AG04450 (cell line): ENCODE measurements at regions not wholly inside any gene's neighbourhood (a gene's known extent, or its start where the extent isn't known, plus 50 kb on each side); places are given as distances from the start of the nearest gene placed in this dataset.

Source experiments
- CTCF ChIA-PET: fragments of 300-600, 350-600 bp; formaldehyde crosslinking; extraction: SDS; loops from one replicate; lab custom pipeline; 2022; ENCODE audit warnings: antibody characterized with exemption, inconsistent platforms; lab: Charles Lee
- POLR2A ChIA-PET: fragments of 350-600 bp; formaldehyde crosslinking; extraction: SDS; loops from one replicate; lab custom pipeline; 2021; ENCODE audit warnings: antibody characterized with exemption, inconsistent platforms; lab: Yijun Ruan, JAX
- DNase-seq: peaks from one replicate; pipeline ENCODE4 v3.0.0-alpha.2; 2011; ENCODE audit warnings: low read depth, low spot score
- H3K27ac ChIP-seq: one replicate; pipeline ENCODE4 v1.5.1; 2012; ENCODE audit warnings: low read depth, low read length, control low read depth
- H3K27me3 ChIP-seq: one replicate; pipeline ENCODE4 v1.6.0; 2012; ENCODE audit warnings: low read length; ENCODE audit not compliant: control insufficient read depth, insufficient read depth
- H3K4me3 ChIP-seq: 2 replicates; pipeline ENCODE4 v1.5.1; 2011; ENCODE audit warnings: mild to moderate bottlenecking, low read depth, low read length, control low read depth
- H3K9me3 ChIP-seq: 2 replicates; pipeline ENCODE4 v1.5.1; 2012; ENCODE audit warnings: low read length; ENCODE audit not compliant: control insufficient read depth, insufficient read depth
- CTCF ChIP-seq: IDR thresholded peaks from 2 replicates; pipeline ENCODE4 v1.5.1; 2011; ENCODE audit warnings: low read depth, low read length, control low read depth, inconsistent platforms

- Histone ChIP-seq H3K27ac (no peak overlapping the region), H3K9me3 (no peaks in the 10 kb centered on the region), H3K27me3 (no peaks in the 10 kb centered on the region), H3K4me3 (no peak overlapping the region)
- no peak for TF ChIP-seq CTCF
- ChIA-PET CTCF (no interaction called here), POLR2A (no interaction called here)
- no peak for DNase-seq
These were observed 465.0 kb downstream of the DMRTA1 start for GRCh38 chr9:22911632-22912031.

- Histone ChIP-seq H3K27ac (no peak overlapping the region), H3K27me3 (no peaks in the 10 kb centered on the region), H3K9me3 (no peaks in the 10 kb centered on the region), H3K4me3 (no peak overlapping the region)
- POLR2A ChIA-PET: interaction anchor here (0.6 kb wide), 1 partner anchor 117 kb away, joined by 12 read pairs; no protein-coding TSS in a partner anchor
- no peak for DNase-seq
- TF ChIP-seq CTCF: no peak
- CTCF ChIA-PET: no interaction called here
These were observed 466.4 kb downstream of the DMRTA1 start for GRCh38 chr9:22913026-22913425.

GRCh38 chr9:22913518-22913917 is 466.9 kb downstream of the DMRTA1 start:
- no peak for TF ChIP-seq CTCF
- ChIA-PET CTCF (no interaction called here), POLR2A (no interaction called here)
- no peak for DNase-seq
- H3K4me3 ChIP-seq: no peak overlapping the region
- H3K27me3 ChIP-seq: no peaks in the 10 kb centered on the region
- H3K9me3 ChIP-seq: no peaks in the 10 kb centered on the region
- H3K27ac ChIP-seq: no peak overlapping the region

GRCh38 chr9:22916148-22916547 is 469.5 kb downstream of the DMRTA1 start:
- no peak overlapping the region for H3K4me3 ChIP-seq
- no peak overlapping the region for H3K27ac ChIP-seq
- H3K9me3 ChIP-seq: no peaks in the 10 kb centered on the region
- DNase-seq: no peak
- TF ChIP-seq CTCF: no peak
- CTCF ChIA-PET: no interaction called here
- H3K27me3 ChIP-seq: no peaks in the 10 kb centered on the region
- POLR2A ChIA-PET: no interaction called here

GRCh38 chr9:22919423-22919822 is 472.8 kb downstream of the DMRTA1 start:
- Histone ChIP-seq H3K27ac (no peak overlapping the region), H3K4me3 (no peak overlapping the region), H3K9me3 (no peaks in the 10 kb centered on the region), H3K27me3 (no peaks in the 10 kb centered on the region)
- CTCF ChIA-PET: no interaction called here
- POLR2A ChIA-PET: no interaction called here
- no peak for TF ChIP-seq CTCF
- no peak for DNase-seq
